BJ (cell line): ENCODE measurements at regions not wholly inside any gene's neighbourhood (a gene's known extent, or its start where the extent isn't known, plus 50 kb on each side); places are given as distances from the start of the nearest gene placed in this dataset.
"Not testable (repeated sequence)": the region's sequence is repeated elsewhere in the genome, so short reads cannot be mapped to it uniquely, and the experiment has no call there.

Experiments used
- CTCF ChIA-PET: fragments of 350-600 bp; formaldehyde crosslinking; extraction: SDS; loops from one replicate; lab custom pipeline; 2021; ENCODE audit warnings: antibody characterized with exemption, inconsistent platforms; lab: Yijun Ruan, JAX
- POLR2A ChIA-PET: fragments of 300-600 bp; sonication (Branson Sonifier 250); formaldehyde crosslinking; extraction: SDS; loops from one replicate; lab custom pipeline; 2021; ENCODE audit warnings: antibody characterized with exemption; lab: Charles Lee
- DNase-seq: peaks from one replicate; pipeline ENCODE4 v3.0.0-alpha.2; 2011; ENCODE audit warnings: low read depth
- H3K27me3 ChIP-seq: 2 replicates; pipeline ENCODE4 v1.6.0; 2011; ENCODE audit warnings: low read length; ENCODE audit not compliant: control insufficient read depth, insufficient read depth
- H3K36me3 ChIP-seq: 2 replicates; pipeline ENCODE4 v1.5.1; 2011; ENCODE audit warnings: low read length; ENCODE audit not compliant: control insufficient read depth, insufficient read depth
- H3K4me3 ChIP-seq: 2 replicates; pipeline ENCODE4 v1.5.1; 2011; ENCODE audit warnings: low read depth, mild to moderate bottlenecking, control low read depth, low read length
- CTCF ChIP-seq: IDR thresholded peaks from 2 replicates; pipeline ENCODE4 v1.5.1; 2011; ENCODE audit warnings: low read depth, mild to moderate bottlenecking, control low read depth, inconsistent platforms, low read length, moderate library complexity; ENCODE audit not compliant: insufficient read depth

GRCh38 chr2:187610450-187610849 lies 56.2 kb upstream of the TFPI start:
- H3K27me3 ChIP-seq, DNase-seq, H3K36me3 ChIP-seq, H3K4me3 ChIP-seq: not testable (repeated sequence)
- POLR2A ChIA-PET, result interaction anchor here (0.6 kb wide), 1 partner anchor 233 kb away, joined by 5 read pairs; no protein-coding TSS in a partner anchor
- CTCF ChIA-PET, result interaction anchor here (0.6 to 1.5 kb wide), 2 partner anchors 8 to 109 kb away, joined by 3 to 4 read pairs; no protein-coding TSS in a partner anchor

- POLR2A ChIA-PET, result no interaction called here
- CTCF ChIA-PET, result no interaction called here
These were observed 58.6 kb upstream of the TFPI start for GRCh38 chr2:187612857-187613256.

GRCh38 chr2:187614756-187615155 lies 60.5 kb upstream of the TFPI start:
- DNase-seq, result no peak
- POLR2A ChIA-PET, result no interaction called here
- Histone ChIP-seq H3K4me3 (no peak overlapping the region), H3K36me3 (no peaks in the 10 kb centered on the region), H3K27me3 (no peaks in the 10 kb centered on the region)
- TF ChIP-seq CTCF, result no peak
- CTCF ChIA-PET, result no interaction called here

More at GRCh38 chr2:187612857-187613256, 58.6 kb upstream of the TFPI start:
- no peak for DNase-seq
- Histone ChIP-seq H3K36me3 (no peaks in the 10 kb centered on the region), H3K27me3 (no peaks in the 10 kb centered on the region), H3K4me3 (no peak overlapping the region)
- no peak for TF ChIP-seq CTCF

GRCh38 chr2:187615364-187615763 lies 61.1 kb upstream of the TFPI start:
- TF ChIP-seq CTCF, result no peak
- no peaks in the 10 kb centered on the region for H3K36me3 ChIP-seq
- no peaks in the 10 kb centered on the region for H3K27me3 ChIP-seq
- ChIA-PET POLR2A (no interaction called here), CTCF (no interaction called here)
- H3K4me3 ChIP-seq, result no peak overlapping the region
- no peak for DNase-seq

DNA sequence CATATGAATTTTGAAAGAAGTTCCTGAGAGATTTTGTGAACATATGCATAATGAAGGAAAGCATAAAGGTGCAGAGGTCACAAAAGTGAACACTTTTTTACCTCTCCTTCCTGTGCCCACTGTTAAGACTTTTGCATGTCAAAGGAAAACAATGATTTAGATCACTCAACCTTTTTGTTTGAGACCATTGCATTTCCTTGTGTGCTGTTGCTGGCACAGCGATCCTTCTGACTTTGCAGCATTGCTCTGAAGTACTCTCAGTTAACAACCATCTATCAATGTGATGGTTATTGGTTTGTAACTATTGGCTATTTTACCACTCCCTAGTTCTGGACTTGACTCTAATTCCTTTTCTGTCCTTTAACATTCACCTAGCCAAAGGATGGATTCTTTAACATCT lies 61.7 kb upstream of the TFPI start:
- Histone ChIP-seq H3K36me3 (no peaks in the 10 kb centered on the region), H3K4me3 (no peak overlapping the region), H3K27me3 (no peaks in the 10 kb centered on the region)
- TF ChIP-seq CTCF, result no peak
- POLR2A ChIA-PET, result no interaction called here
- DNase-seq, result no peak
- CTCF ChIA-PET, result no interaction called here

DNA sequence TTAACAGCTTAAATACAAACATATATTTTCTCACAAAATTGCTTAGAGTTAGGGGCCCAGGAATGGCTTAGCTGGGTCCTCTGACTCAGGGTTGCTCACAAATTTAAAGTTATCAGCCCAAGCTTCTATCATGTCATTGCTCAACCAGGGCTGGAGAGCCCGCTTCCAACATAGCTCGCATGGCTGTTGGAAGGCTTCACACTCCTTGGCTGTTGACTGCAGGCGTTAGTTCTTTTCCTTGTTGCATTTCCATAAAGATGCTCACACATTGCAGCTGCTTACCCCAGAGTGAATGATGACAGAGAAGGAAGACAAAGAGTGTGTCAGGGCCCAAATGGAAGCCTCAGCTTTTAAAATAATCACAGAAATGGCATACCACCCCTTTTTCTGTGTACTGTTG lies 62.9 kb upstream of the TFPI start:
- no peak for TF ChIP-seq CTCF
- POLR2A ChIA-PET, result no interaction called here
- CTCF ChIA-PET, result no interaction called here
- H3K4me3 ChIP-seq, result no peak overlapping the region
- no peaks in the 10 kb centered on the region for H3K36me3 ChIP-seq
- no peak for DNase-seq
- H3K27me3 ChIP-seq, result no peaks in the 10 kb centered on the region
